Liver (tissue), 3 donors: ENCODE measurements at regions not wholly inside any gene's neighbourhood (a gene's known extent, or its start where the extent isn't known, plus 50 kb on each side); places are given as distances from the start of the nearest gene placed in this dataset.

ENCODE experiments used
- EGR1 ChIP-seq, 2 donors: IDR thresholded peaks; 2 replicates each; pipeline ENCODE4 v1.6.1; 2016 to 2018; ENCODE audit warnings: antibody characterized with exemption in 2 of 2, low read depth in 2 of 2
- GABPA ChIP-seq, 2 donors: IDR thresholded peaks in 1 of 2; conservative IDR thresholded peaks in 1 of 2; 2 replicates each; pipeline ENCODE4 v1.6.1; 2016; ENCODE audit warnings: antibody characterized with exemption in 2 of 2, mild to moderate bottlenecking in 1 of 2, moderate library complexity in 1 of 2
- HNF4G ChIP-seq: IDR thresholded peaks from 2 replicates; pipeline ENCODE4 v1.6.1; 2016; ENCODE audit warnings: antibody characterized with exemption
- JUND ChIP-seq, 2 donors: IDR thresholded peaks; 2 replicates each; pipeline ENCODE4 v1.6.1; 2016; ENCODE audit warnings: antibody characterized with exemption in 2 of 2
- RAD21 ChIP-seq, 2 donors: IDR thresholded peaks; 2 replicates each; pipeline ENCODE4 v1.6.1; 2016; ENCODE audit warnings: antibody characterized with exemption in 2 of 2, mild to moderate bottlenecking in 2 of 2
- RXRA ChIP-seq, 2 donors: IDR thresholded peaks; 2 replicates each; pipeline ENCODE4 v1.6.1; 2017 to 2018; ENCODE audit warnings: antibody characterized with exemption in 2 of 2, mild to moderate bottlenecking in 1 of 2
- SP1 ChIP-seq: IDR thresholded peaks from 2 replicates; pipeline ENCODE4 v1.6.1; 2018; ENCODE audit warnings: antibody characterized with exemption, mild to moderate bottlenecking
- TAF1 ChIP-seq: conservative IDR thresholded peaks from 2 replicates; pipeline ENCODE4 v1.6.1; 2016; ENCODE audit warnings: antibody characterized with exemption, mild to moderate bottlenecking
- YY1 ChIP-seq: IDR thresholded peaks from 2 replicates; pipeline ENCODE4 v1.6.1; 2016; ENCODE audit warnings: antibody characterized with exemption, mild to moderate bottlenecking
- TF ChIP-seq, protein P1 (sequence below): fragments of 150-350 bp; IDR thresholded peaks from 2 replicates; pipeline ENCODE4 v1.5.1; 2017; ENCODE audit warnings: improper control_type of control experiment, low read depth, low read length; ENCODE audit not compliant: missing input control
- TF ChIP-seq, protein P2 (sequence below): IDR thresholded peaks from 2 replicates; pipeline ENCODE4 v1.6.1; 2016; ENCODE audit warnings: antibody characterized with exemption
- TF ChIP-seq, protein P3 (sequence below): IDR thresholded peaks from 2 replicates; pipeline ENCODE4 v1.6.1; 2016; ENCODE audit warnings: antibody characterized with exemption
- TF ChIP-seq, protein P4 (sequence below): IDR thresholded peaks from 2 replicates; pipeline ENCODE4 v1.6.1; 2016; ENCODE audit warnings: antibody characterized with exemption
- TF ChIP-seq, protein P5 (sequence below): IDR thresholded peaks from 2 replicates; pipeline ENCODE4 v1.6.1; 2016; ENCODE audit warnings: antibody characterized with exemption, mild to moderate bottlenecking
- donor health status: healthy.
- donor health status: healthy.

DNA sequence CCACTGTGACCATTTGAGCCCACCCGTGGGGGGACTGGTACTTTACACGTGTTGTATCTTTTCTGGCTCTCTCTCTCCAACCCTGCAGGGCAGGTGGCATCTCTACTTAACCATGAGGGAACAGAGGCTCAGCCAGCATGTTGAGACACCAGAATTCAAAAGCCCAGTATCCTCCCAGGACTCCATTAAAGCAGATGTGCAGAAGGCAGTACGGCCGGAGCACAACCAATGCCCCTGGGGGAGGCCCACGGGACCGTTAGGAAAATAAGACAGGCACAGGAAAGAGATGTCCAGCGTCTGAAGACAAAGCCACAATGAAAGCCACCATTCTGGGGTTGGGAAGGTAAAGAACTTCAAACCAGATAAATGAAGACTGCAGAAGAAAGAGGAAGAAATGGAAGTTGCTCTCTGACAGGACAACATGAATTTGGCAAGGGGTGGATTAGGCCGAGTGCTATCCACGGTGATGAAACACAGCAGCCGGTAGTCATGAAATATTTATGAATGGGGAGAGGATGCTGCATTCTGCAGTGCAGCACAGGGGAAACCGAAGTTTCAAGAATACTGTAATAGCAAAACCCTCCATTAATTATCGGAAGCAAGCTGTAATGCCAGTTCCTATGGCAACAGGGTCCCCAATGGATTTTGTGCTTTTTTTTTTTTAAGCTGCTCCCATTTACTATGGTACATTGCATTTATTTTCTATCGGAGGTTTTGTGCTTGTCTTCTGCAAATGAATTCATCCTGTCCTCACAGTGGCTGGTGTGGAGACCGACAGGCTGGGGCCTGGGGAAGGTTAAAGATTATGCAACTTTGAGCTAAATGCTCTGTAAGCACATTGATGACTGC, 179.4 kb downstream of the NRN1 start:
- TF ChIP-seq, protein P1, sequence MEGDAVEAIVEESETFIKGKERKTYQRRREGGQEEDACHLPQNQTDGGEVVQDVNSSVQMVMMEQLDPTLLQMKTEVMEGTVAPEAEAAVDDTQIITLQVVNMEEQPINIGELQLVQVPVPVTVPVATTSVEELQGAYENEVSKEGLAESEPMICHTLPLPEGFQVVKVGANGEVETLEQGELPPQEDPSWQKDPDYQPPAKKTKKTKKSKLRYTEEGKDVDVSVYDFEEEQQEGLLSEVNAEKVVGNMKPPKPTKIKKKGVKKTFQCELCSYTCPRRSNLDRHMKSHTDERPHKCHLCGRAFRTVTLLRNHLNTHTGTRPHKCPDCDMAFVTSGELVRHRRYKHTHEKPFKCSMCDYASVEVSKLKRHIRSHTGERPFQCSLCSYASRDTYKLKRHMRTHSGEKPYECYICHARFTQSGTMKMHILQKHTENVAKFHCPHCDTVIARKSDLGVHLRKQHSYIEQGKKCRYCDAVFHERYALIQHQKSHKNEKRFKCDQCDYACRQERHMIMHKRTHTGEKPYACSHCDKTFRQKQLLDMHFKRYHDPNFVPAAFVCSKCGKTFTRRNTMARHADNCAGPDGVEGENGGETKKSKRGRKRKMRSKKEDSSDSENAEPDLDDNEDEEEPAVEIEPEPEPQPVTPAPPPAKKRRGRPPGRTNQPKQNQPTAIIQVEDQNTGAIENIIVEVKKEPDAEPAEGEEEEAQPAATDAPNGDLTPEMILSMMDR: no peak
- TF ChIP-seq, protein P2, sequence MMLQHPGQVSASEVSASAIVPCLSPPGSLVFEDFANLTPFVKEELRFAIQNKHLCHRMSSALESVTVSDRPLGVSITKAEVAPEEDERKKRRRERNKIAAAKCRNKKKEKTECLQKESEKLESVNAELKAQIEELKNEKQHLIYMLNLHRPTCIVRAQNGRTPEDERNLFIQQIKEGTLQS: no peak
- TF ChIP-seq RXRA (IDR thresholded peaks at IDR 0.05) (no peak), YY1 (no peak), JUND (IDR thresholded peaks at IDR 0.05) (no peak), TAF1 (no peak), RAD21 (IDR thresholded peaks at IDR 0.05) (no peak), SP1 (no peak), EGR1 (IDR thresholded peaks at IDR 0.05; ENCODE audit: low read depth in 2 of 2) (no peak), GABPA (IDR thresholded peaks at IDR 0.05 in 1 of 2, conservative IDR thresholded peaks at IDR 0.05 in 1 of 2) (no peak), HNF4G (no peak)
- TF ChIP-seq, protein P3, sequence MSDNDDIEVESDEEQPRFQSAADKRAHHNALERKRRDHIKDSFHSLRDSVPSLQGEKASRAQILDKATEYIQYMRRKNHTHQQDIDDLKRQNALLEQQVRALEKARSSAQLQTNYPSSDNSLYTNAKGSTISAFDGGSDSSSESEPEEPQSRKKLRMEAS: no peak
- TF ChIP-seq, protein P4, sequence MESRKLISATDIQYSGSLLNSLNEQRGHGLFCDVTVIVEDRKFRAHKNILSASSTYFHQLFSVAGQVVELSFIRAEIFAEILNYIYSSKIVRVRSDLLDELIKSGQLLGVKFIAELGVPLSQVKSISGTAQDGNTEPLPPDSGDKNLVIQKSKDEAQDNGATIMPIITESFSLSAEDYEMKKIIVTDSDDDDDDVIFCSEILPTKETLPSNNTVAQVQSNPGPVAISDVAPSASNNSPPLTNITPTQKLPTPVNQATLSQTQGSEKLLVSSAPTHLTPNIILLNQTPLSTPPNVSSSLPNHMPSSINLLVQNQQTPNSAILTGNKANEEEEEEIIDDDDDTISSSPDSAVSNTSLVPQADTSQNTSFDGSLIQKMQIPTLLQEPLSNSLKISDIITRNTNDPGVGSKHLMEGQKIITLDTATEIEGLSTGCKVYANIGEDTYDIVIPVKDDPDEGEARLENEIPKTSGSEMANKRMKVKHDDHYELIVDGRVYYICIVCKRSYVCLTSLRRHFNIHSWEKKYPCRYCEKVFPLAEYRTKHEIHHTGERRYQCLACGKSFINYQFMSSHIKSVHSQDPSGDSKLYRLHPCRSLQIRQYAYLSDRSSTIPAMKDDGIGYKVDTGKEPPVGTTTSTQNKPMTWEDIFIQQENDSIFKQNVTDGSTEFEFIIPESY: no peak
- TF ChIP-seq, protein P5, sequence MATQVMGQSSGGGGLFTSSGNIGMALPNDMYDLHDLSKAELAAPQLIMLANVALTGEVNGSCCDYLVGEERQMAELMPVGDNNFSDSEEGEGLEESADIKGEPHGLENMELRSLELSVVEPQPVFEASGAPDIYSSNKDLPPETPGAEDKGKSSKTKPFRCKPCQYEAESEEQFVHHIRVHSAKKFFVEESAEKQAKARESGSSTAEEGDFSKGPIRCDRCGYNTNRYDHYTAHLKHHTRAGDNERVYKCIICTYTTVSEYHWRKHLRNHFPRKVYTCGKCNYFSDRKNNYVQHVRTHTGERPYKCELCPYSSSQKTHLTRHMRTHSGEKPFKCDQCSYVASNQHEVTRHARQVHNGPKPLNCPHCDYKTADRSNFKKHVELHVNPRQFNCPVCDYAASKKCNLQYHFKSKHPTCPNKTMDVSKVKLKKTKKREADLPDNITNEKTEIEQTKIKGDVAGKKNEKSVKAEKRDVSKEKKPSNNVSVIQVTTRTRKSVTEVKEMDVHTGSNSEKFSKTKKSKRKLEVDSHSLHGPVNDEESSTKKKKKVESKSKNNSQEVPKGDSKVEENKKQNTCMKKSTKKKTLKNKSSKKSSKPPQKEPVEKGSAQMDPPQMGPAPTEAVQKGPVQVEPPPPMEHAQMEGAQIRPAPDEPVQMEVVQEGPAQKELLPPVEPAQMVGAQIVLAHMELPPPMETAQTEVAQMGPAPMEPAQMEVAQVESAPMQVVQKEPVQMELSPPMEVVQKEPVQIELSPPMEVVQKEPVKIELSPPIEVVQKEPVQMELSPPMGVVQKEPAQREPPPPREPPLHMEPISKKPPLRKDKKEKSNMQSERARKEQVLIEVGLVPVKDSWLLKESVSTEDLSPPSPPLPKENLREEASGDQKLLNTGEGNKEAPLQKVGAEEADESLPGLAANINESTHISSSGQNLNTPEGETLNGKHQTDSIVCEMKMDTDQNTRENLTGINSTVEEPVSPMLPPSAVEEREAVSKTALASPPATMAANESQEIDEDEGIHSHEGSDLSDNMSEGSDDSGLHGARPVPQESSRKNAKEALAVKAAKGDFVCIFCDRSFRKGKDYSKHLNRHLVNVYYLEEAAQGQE: no peak
